WTC11 (cell line): ENCODE measurements at regions not wholly inside any gene's neighbourhood (a gene's known extent, or its start where the extent isn't known, plus 50 kb on each side); places are given as distances from the start of the nearest gene placed in this dataset.

Source experiments
- ATAC-seq: fragments of 200-7000 bp; cut with Tn5 transposase; 2 replicates; pipeline ENCODE4 v1.10.0; 2021; ENCODE audit warnings: mild to moderate bottlenecking, moderate library complexity
- CTCF ChIA-PET: fragments of 300-600 bp; sonication (Branson Sonifier 250); formaldehyde crosslinking; loops from one replicate; lab custom pipeline; 2021; ENCODE audit warnings: antibody characterized with exemption; lab: Charles Lee
- POLR2A ChIA-PET: fragments of 350-600 bp; sonication (Branson Sonifier 250); formaldehyde crosslinking; loops from one replicate; lab custom pipeline; 2021; ENCODE audit warnings: antibody characterized with exemption; lab: Charles Lee
- DNase-seq: peaks from one replicate; pipeline ENCODE4 v3.0.0; 2021; ENCODE audit warnings: low spot score
- H3K27ac Mint-ChIP-seq: 2 replicates; pipeline ENCODE4 v1.8.0; 2021; ENCODE audit warnings: mixed read lengths
- H3K27me3 Mint-ChIP-seq: 2 replicates; pipeline ENCODE4 v1.8.0; 2021; ENCODE audit warnings: low read depth, mild to moderate bottlenecking, moderate library complexity, mixed read lengths
- H3K36me3 Mint-ChIP-seq: 2 replicates; pipeline ENCODE4 v1.8.0; 2021; ENCODE audit warnings: mixed read lengths
- H3K4me1 Mint-ChIP-seq: 2 replicates; pipeline ENCODE4 v1.8.0; 2022; ENCODE audit warnings: mixed read lengths
- H3K4me3 Mint-ChIP-seq: 2 replicates; pipeline ENCODE4 v1.8.0; 2021; ENCODE audit warnings: mild to moderate bottlenecking, moderate library complexity, mixed read lengths
- H3K9me3 Mint-ChIP-seq: 2 replicates; pipeline ENCODE4 v1.8.0; 2021; ENCODE audit warnings: mixed read lengths
- ARID4B ChIP-seq: sonication (generic); formaldehyde crosslinking; IDR thresholded peaks from 2 replicates; pipeline ENCODE4 v1.8.0; 2023; ENCODE audit warnings: missing genetic modification reagents, mild to moderate bottlenecking, borderline replicate concordance
- ATF2 ChIP-seq: sonication (generic); formaldehyde crosslinking; IDR thresholded peaks from 2 replicates; pipeline ENCODE4 v1.8.1; 2022; ENCODE audit warnings: low read depth, missing genetic modification reagents, borderline replicate concordance
- CBFB ChIP-seq: sonication (generic); formaldehyde crosslinking; IDR thresholded peaks from 2 replicates; pipeline ENCODE4 v1.8.1; 2022; ENCODE audit warnings: mild to moderate bottlenecking, low read depth, missing genetic modification reagents
- E2F1 ChIP-seq: sonication (generic); formaldehyde crosslinking; IDR thresholded peaks from 2 replicates; pipeline ENCODE4 v1.8.0; 2022; ENCODE audit warnings: mild to moderate bottlenecking, missing genetic modification reagents
- E2F4 ChIP-seq: sonication (generic); formaldehyde crosslinking; IDR thresholded peaks from 2 replicates; pipeline ENCODE4 v1.8.1; 2022; ENCODE audit warnings: low read depth, mild to moderate bottlenecking, moderate library complexity, missing genetic modification reagents, borderline replicate concordance
- E2F5 ChIP-seq: sonication (generic); formaldehyde crosslinking; IDR thresholded peaks from 2 replicates; pipeline ENCODE4 v1.8.1; 2022; ENCODE audit warnings: mild to moderate bottlenecking, moderate library complexity, missing genetic modification reagents
- ELF4 ChIP-seq: sonication (generic); formaldehyde crosslinking; IDR thresholded peaks from 2 replicates; pipeline ENCODE4 v1.8.1; 2022; ENCODE audit warnings: low read depth, mild to moderate bottlenecking, moderate library complexity, missing genetic modification reagents
- GTF2I ChIP-seq: fragments of 250-450 bp; sonication (Bioruptor Pico); conservative IDR thresholded peaks from 2 replicates; pipeline ENCODE4 v1.4.0; 2021; ENCODE audit warnings: mild to moderate bottlenecking
- IRF2 ChIP-seq: sonication (generic); formaldehyde crosslinking; IDR thresholded peaks from 2 replicates; pipeline ENCODE4 v1.8.0; 2022; ENCODE audit warnings: low read depth, missing genetic modification reagents, borderline replicate concordance
- MLX ChIP-seq: sonication (generic); formaldehyde crosslinking; IDR thresholded peaks from 2 replicates; pipeline ENCODE4 v1.8.1; 2023; ENCODE audit warnings: mild to moderate bottlenecking, missing genetic modification reagents, moderate library complexity
- NFYB ChIP-seq: sonication (generic); formaldehyde crosslinking; conservative IDR thresholded peaks from 2 replicates; pipeline ENCODE4 v1.8.0; 2022; ENCODE audit warnings: low read depth, missing genetic modification reagents
- PRRX2 ChIP-seq: fragments of 250-450 bp; sonication (Bioruptor Pico); IDR thresholded peaks from 2 replicates; pipeline ENCODE4 v1.8.0; 2021; ENCODE audit warnings: mild to moderate bottlenecking
- RORB ChIP-seq: fragments of 250-450 bp; sonication (Bioruptor Pico); IDR thresholded peaks from 2 replicates; pipeline ENCODE4 v1.9.0; 2021; ENCODE audit warnings: mild to moderate bottlenecking
- SMAD4 ChIP-seq: sonication (generic); formaldehyde crosslinking; IDR thresholded peaks from 2 replicates; pipeline ENCODE4 v1.8.0; 2022; ENCODE audit warnings: mild to moderate bottlenecking, missing genetic modification reagents
- SOX15 ChIP-seq: fragments of 250-450 bp; sonication (Bioruptor Pico); IDR thresholded peaks from 2 replicates; pipeline ENCODE4 v1.9.0; 2021; ENCODE audit warnings: mild to moderate bottlenecking
- TP53 ChIP-seq: sonication (generic); formaldehyde crosslinking; IDR thresholded peaks from 2 replicates; pipeline ENCODE4 v1.8.1; 2023; ENCODE audit warnings: mild to moderate bottlenecking, missing genetic modification reagents
- USF2 ChIP-seq: sonication (generic); formaldehyde crosslinking; IDR thresholded peaks from 2 replicates; pipeline ENCODE4 v1.8.1; 2023; ENCODE audit warnings: mild to moderate bottlenecking, missing genetic modification reagents, moderate library complexity
- ZNF263 ChIP-seq: sonication (generic); formaldehyde crosslinking; IDR thresholded peaks from 2 replicates; pipeline ENCODE4 v1.8.1; 2022; ENCODE audit warnings: low read depth, mild to moderate bottlenecking, moderate library complexity, missing genetic modification reagents
- ZNF425 ChIP-seq: fragments of 250-450 bp; sonication (Bioruptor Pico); conservative IDR thresholded peaks from 2 replicates; pipeline ENCODE4 v1.9.0; 2021; ENCODE audit warnings: mild to moderate bottlenecking

GRCh38 chr10:121152033-121152432, 300.9 kb downstream of the WDR11 start (continued):
- TF ChIP-seq ZNF425 (CRISPR knock-in tag) (no peak), PRRX2 (CRISPR knock-in tag) (no peak), RORB (CRISPR knock-in tag) (no peak), ELF4 (CRISPR knock-in tag) (no peak), MLX (no peak), E2F1 (no peak), GTF2I (no peak), ZNF263 (CRISPR knock-in tag) (no peak)

- POLR2A ChIA-PET: no interaction called here
- CTCF ChIA-PET: interaction anchor here (1.2 to 1.9 kb wide), 2 partner anchors 204 to 210 kb away, joined by 3 to 6 read pairs; no protein-coding TSS in a partner anchor
- no peak overlapping the region for H3K4me3 Mint-ChIP-seq
- H3K9me3 Mint-ChIP-seq: peaks cover 33% of the 10 kb centered on the region
- DNase-seq (no peak), ATAC-seq (peak; percentile 38; the same call in 1 of the 2 replicates)
- peaks cover 6% of the 10 kb centered on the region; the same call in 1 of the 2 replicates for H3K36me3 Mint-ChIP-seq
- H3K27me3 Mint-ChIP-seq: no peaks in the 10 kb centered on the region; the same call in 1 of the 2 replicates
- TF ChIP-seq TP53 (CRISPR knock-in tag): no peak
- TF ChIP-seq PRRX2 (CRISPR knock-in tag): no peak
- H3K4me1 Mint-ChIP-seq: peaks cover 10% of the 10 kb centered on the region; the same call in 1 of the 2 replicates
- H3K27ac Mint-ChIP-seq: no peak overlapping the region
These were observed 301.8 kb downstream of the WDR11 start for GRCh38 chr10:121152935-121153334.

- Mint-ChIP-seq H3K4me3 (no peak overlapping the region), H3K27me3 (no peaks in the 10 kb centered on the region; the same call in 1 of the 2 replicates), H3K36me3 (peaks cover 6% of the 10 kb centered on the region; the same call in 1 of the 2 replicates), H3K9me3 (peaks cover 28% of the 10 kb centered on the region), H3K27ac (no peak overlapping the region), H3K4me1 (peaks cover 10% of the 10 kb centered on the region; the same call in 1 of the 2 replicates)
- no peak for ATAC-seq
- CTCF ChIA-PET: no interaction called here
- DNase-seq: no peak
- POLR2A ChIA-PET: no interaction called here
- no peak for TF ChIP-seq ARID4B (CRISPR knock-in tag)
- TF ChIP-seq E2F5 (CRISPR knock-in tag): no peak
- no peak for TF ChIP-seq SOX15 (CRISPR knock-in tag)
- no peak for TF ChIP-seq SMAD4 (CRISPR knock-in tag)
- no peak for TF ChIP-seq ATF2 (CRISPR knock-in tag)
- TF ChIP-seq CBFB: no peak
- TF ChIP-seq USF2 (CRISPR knock-in tag): no peak
- TF ChIP-seq IRF2 (CRISPR knock-in tag): no peak
- no peak for TF ChIP-seq NFYB
- TF ChIP-seq E2F4: no peak
- TF ChIP-seq MLX: no peak
These were observed 303.1 kb downstream of the WDR11 start for GRCh38 chr10:121154310-121154709.
